GM12873 (cell line): ENCODE measurements at regions not wholly inside any gene's neighbourhood (a gene's known extent, or its start where the extent isn't known, plus 50 kb on each side); places are given as distances from the start of the nearest gene placed in this dataset.

Source experiments
- CTCF ChIP-seq: IDR thresholded peaks from 2 replicates; pipeline ENCODE4 v1.5.1; 2012; ENCODE audit warnings: low read depth, mild to moderate bottlenecking, moderate library complexity, low read length, control low read depth; ENCODE audit not compliant: insufficient read depth; ENCODE audit errors: missing control alignments

GRCh38 chr13:110981379-110981778, 66.5 kb upstream of the ANKRD10 start:
- no peak for TF ChIP-seq CTCF

GRCh38 chr13:110980921-110981320, 66.1 kb upstream of the ANKRD10 start:
- TF ChIP-seq CTCF, result no peak

- no peak for TF ChIP-seq CTCF
Measured at GRCh38 chr13:110978390-110978789, 63.5 kb upstream of the ANKRD10 start.

- TF ChIP-seq CTCF, result no peak
Measured at GRCh38 chr13:110976785-110977184, 61.9 kb upstream of the ANKRD10 start.

GRCh38 chr13:110973007-110973700, 58.3 kb upstream of the ANKRD10 start:
- no peak for TF ChIP-seq CTCF

GRCh38 chr13:110971486-110971885, 56.6 kb upstream of the ANKRD10 start:
- TF ChIP-seq CTCF, result no peak

GRCh38 chr13:110965755-110966134, 50.9 kb upstream of the ANKRD10 start:
- no peak for TF ChIP-seq CTCF
